Natural killer cell (primary cell): ENCODE measurements at regions not wholly inside any gene's neighbourhood (a gene's known extent, or its start where the extent isn't known, plus 50 kb on each side); places are given as distances from the start of the nearest gene placed in this dataset.

Experiments used
- ATAC-seq, 3 donors: fragments of 150-1000 bp in 2 of 3; fragments of 200-7000 bp in 1 of 3; cut with Tn5 transposase; 1 replicate in 1 of 3; 2 replicates in 2 of 3; pipeline ENCODE4 v1.10.0; 2021; ENCODE audit warnings: mild to moderate bottlenecking in 2 of 3, moderate library complexity in 2 of 3
- DNase-seq, 2 donors: peaks; one replicate each; pipeline versions ENCODE4 v3.0.0 to v3.0.0-alpha.2; 2013 to 2021; ENCODE audit warnings: mixed read lengths in 1 of 2
- H3K27ac ChIP-seq: one replicate; pipeline ENCODE4 v1.5.1; 2013; ENCODE audit warnings: mild to moderate bottlenecking, low read length
- H3K27me3 ChIP-seq: one replicate; pipeline ENCODE4 v1.6.1; 2013; ENCODE audit warnings: low read length; ENCODE audit not compliant: control insufficient read depth, insufficient read depth
- H3K36me3 ChIP-seq: one replicate; pipeline ENCODE4 v1.6.1; 2013; ENCODE audit warnings: low read length; ENCODE audit not compliant: control insufficient read depth, insufficient read depth
- H3K4me1 ChIP-seq: one replicate; pipeline ENCODE4 v1.6.1; 2013; ENCODE audit warnings: low read length; ENCODE audit not compliant: control insufficient read depth, insufficient read depth
- H3K4me3 ChIP-seq: one replicate; pipeline ENCODE4 v1.5.1; 2013; ENCODE audit warnings: low read length
- H3K9me3 ChIP-seq: one replicate; pipeline ENCODE4 v1.6.1; 2013; ENCODE audit warnings: low read length; ENCODE audit not compliant: control insufficient read depth, insufficient read depth
- H3K27ac Mint-ChIP-seq, 2 donors: one replicate each; pipeline ENCODE4 v1.8.0; 2022; ENCODE audit warnings: mild to moderate bottlenecking in 2 of 2, mixed read lengths in 2 of 2, moderate library complexity in 1 of 2
- H3K27me3 Mint-ChIP-seq, 2 donors: one replicate each; pipeline ENCODE4 v1.8.0; 2022; ENCODE audit warnings: low read depth in 2 of 2, mixed read lengths in 2 of 2
- H3K36me3 Mint-ChIP-seq: one replicate; pipeline ENCODE4 v1.8.0; 2022; ENCODE audit warnings: mixed read lengths
- H3K4me1 Mint-ChIP-seq, 2 donors: one replicate each; pipeline ENCODE4 v1.8.0; 2022; ENCODE audit warnings: mixed read lengths in 2 of 2
- H3K4me3 Mint-ChIP-seq: one replicate; pipeline ENCODE4 v1.8.0; 2022; ENCODE audit warnings: mild to moderate bottlenecking, moderate library complexity, mixed read lengths
- H3K9me3 Mint-ChIP-seq, 2 donors: one replicate each; pipeline ENCODE4 v1.8.0; 2022; ENCODE audit warnings: mixed read lengths in 2 of 2
- CTCF ChIP-seq: fragments of 200-600 bp; IDR thresholded peaks from one replicate; pipeline ENCODE4 v1.8.0; 2022; ENCODE audit warnings: antibody characterized with exemption
- whole genome bisulfite sequencing: methylation state at CpG from one replicate; pipeline ENCODE4 v1.1.7; 2013; ENCODE audit warnings: missing lambda C conversion rate; ENCODE audit not compliant: insufficient coverage; 5-methylcytosine and 5-hydroxymethylcytosine counted together
- intact Hi-C: fragments of 100-400 bp; cut with micrococcal nuclease; formaldehyde crosslinking; loops from one replicate; pipeline ENCODE4 v1.14.2; 2022

GRCh38 chr2:37836270-37836669 lies 88.8 kb upstream of the RMDN2 start:
- whole genome bisulfite sequencing = 100% methylated on average over 1 of the region's 3 CpGs
- H3K4me3 Mint-ChIP-seq = no peak overlapping the region
- ATAC-seq (no peak), DNase-seq (no peak)
- no peaks in the 10 kb centered on the region for H3K9me3 ChIP-seq
- no peaks in the 10 kb centered on the region for H3K27me3 ChIP-seq
- no peak overlapping the region for H3K27ac Mint-ChIP-seq
- no peaks in the 10 kb centered on the region for H3K36me3 ChIP-seq
- peaks cover 1 to 3% of the 10 kb centered on the region in 2 donors for H3K27me3 Mint-ChIP-seq
- intact Hi-C loops = no loop called here
- no peak overlapping the region for H3K27ac ChIP-seq
- peaks cover 5 to 6% of the 10 kb centered on the region in 2 donors for H3K4me1 Mint-ChIP-seq
- no peak for TF ChIP-seq CTCF
- H3K9me3 Mint-ChIP-seq = no peaks in the 10 kb centered on the region
- H3K4me1 ChIP-seq = no peaks in the 10 kb centered on the region
- H3K4me3 ChIP-seq = no peak overlapping the region
- no peaks in the 10 kb centered on the region for H3K36me3 Mint-ChIP-seq

- ATAC-seq (no peak), DNase-seq (no peak)
- H3K9me3 ChIP-seq = no peaks in the 10 kb centered on the region
- H3K4me3 ChIP-seq = no peak overlapping the region
- Mint-ChIP-seq H3K36me3 (no peaks in the 10 kb centered on the region), H3K27ac (no peak overlapping the region), H3K4me3 (no peak overlapping the region), H3K4me1 (peaks cover 5 to 6% of the 10 kb centered on the region in 2 donors), H3K27me3 (peaks cover 6 to 7% of the 10 kb centered on the region in 2 donors), H3K9me3 (no peaks in the 10 kb centered on the region)
- no peaks in the 10 kb centered on the region for H3K27me3 ChIP-seq
- H3K27ac ChIP-seq = no peak overlapping the region
- TF ChIP-seq CTCF = no peak
- no peaks in the 10 kb centered on the region for H3K4me1 ChIP-seq
- intact Hi-C loops = no loop called here
- 92% methylated on average over 6 of the region's 6 CpGs for WGBS
- no peaks in the 10 kb centered on the region for H3K36me3 ChIP-seq
Measured at GRCh38 chr2:37836711-37837110, 88.4 kb upstream of the RMDN2 start.

- Histone ChIP-seq H3K27ac (no peak overlapping the region), H3K36me3 (no peaks in the 10 kb centered on the region), H3K4me3 (no peak overlapping the region), H3K27me3 (no peaks in the 10 kb centered on the region), H3K4me1 (no peaks in the 10 kb centered on the region), H3K9me3 (no peaks in the 10 kb centered on the region)
- ATAC-seq (no peak), DNase-seq (no peak)
- Mint-ChIP-seq H3K4me1 (peaks cover 0 to under 1% of the 10 kb centered on the region in 2 donors), H3K36me3 (no peaks in the 10 kb centered on the region), H3K4me3 (no peak overlapping the region), H3K27me3 (peaks cover 13 to 15% of the 10 kb centered on the region in 2 donors), H3K9me3 (no peaks in the 10 kb centered on the region), H3K27ac (no peak overlapping the region)
- intact Hi-C loops = no loop called here
- no peak for TF ChIP-seq CTCF
- 85% methylated on average over 6 of the region's 6 CpGs for WGBS
Measured at GRCh38 chr2:37837628-37838328, 87.3 kb upstream of the RMDN2 start.

- intact Hi-C loops = no loop called here
- no peak for TF ChIP-seq CTCF
Measured at GRCh38 chr2:37838541-37839167, 86.4 kb upstream of the RMDN2 start.

More at GRCh38 chr2:37838541-37839167, 86.4 kb upstream of the RMDN2 start:
- no peaks in the 10 kb centered on the region for H3K27me3 ChIP-seq
- Mint-ChIP-seq H3K4me1 (no peaks in the 10 kb centered on the region), H3K36me3 (no peaks in the 10 kb centered on the region), H3K27ac (no peak overlapping the region), H3K4me3 (no peak overlapping the region), H3K27me3 (peaks cover 17 to 19% of the 10 kb centered on the region in 2 donors), H3K9me3 (no peaks in the 10 kb centered on the region)
- no peak overlapping the region for H3K4me3 ChIP-seq
- no peaks in the 10 kb centered on the region for H3K4me1 ChIP-seq
- H3K27ac ChIP-seq = no peak overlapping the region
- H3K9me3 ChIP-seq = no peaks in the 10 kb centered on the region
- no peaks in the 10 kb centered on the region for H3K36me3 ChIP-seq
- 90% methylated on average over 7 of the region's 7 CpGs for WGBS
- DNase-seq (no peak), ATAC-seq (no peak)
